ENCODE measurements at regions not wholly inside any gene's neighbourhood (a gene's known extent, or its start where the extent isn't known, plus 50 kb on each side); places are given as distances from the start of the nearest gene placed in this dataset.

GRCh38 chr4:30855232-30855631, 135.1 kb downstream of the PCDH7 start:
- FAIRE-seq (no peak), DNase-seq (ENCODE audit: low read depth in 1 of 2, low spot score in 2 of 2) (no peak)
- Histone ChIP-seq H3K9ac (replicated peaks in 1 of 4; ENCODE audit: extremely low read depth in 1 of 4, low read depth in 3 of 4, low read length in 3 of 4) (no peak overlapping the region), H3K56ac (replicated peaks; ENCODE audit: insufficient read length, low read depth, low read length) (no peak overlapping the region), H2BK12ac (ENCODE audit: low read depth, low read length) (no peak overlapping the region), H3K36me3 (ENCODE audit: control insufficient read depth in 2 of 4, insufficient read depth in 4 of 4, low read length in 3 of 4) (no peaks in the 10 kb centered on the region), H3K4me3 (ENCODE audit: extremely low read depth in 1 of 4, insufficient read depth in 2 of 4, low read depth in 3 of 4, low read length in 4 of 4) (no peak overlapping the region), H3K9me3 (ENCODE audit: insufficient read depth in 2 of 2, low read depth in 1 of 2, low read length in 1 of 2) (no peaks in the 10 kb centered on the region), H3K23me2 (ENCODE audit: low read depth, low read length) (no peaks in the 10 kb centered on the region), H4K20me1 (replicated peaks in 1 of 2; ENCODE audit: control insufficient read depth in 1 of 2, insufficient read depth in 2 of 2, low read length in 2 of 2) (no peaks in the 10 kb centered on the region), H3K14ac (ENCODE audit: insufficient read length) (no peak overlapping the region), H3K79me2 (ENCODE audit: control insufficient read depth in 1 of 2, insufficient read depth in 2 of 2, low read length in 2 of 2) (no peaks in the 10 kb centered on the region), H3K27me3 (replicated peaks in 1 of 4; ENCODE audit: control insufficient read depth in 3 of 4, extremely low read depth in 1 of 4, insufficient read depth in 3 of 4, low read length in 3 of 4) (no peaks in the 10 kb centered on the region), H3K18ac (ENCODE audit: extremely low read depth, low read length) (no peak overlapping the region), H4K8ac (ENCODE audit: extremely low read depth, insufficient read depth, low read length) (no peak overlapping the region), H3K4me1 (replicated peaks in 1 of 4; ENCODE audit: control insufficient read depth in 3 of 4, insufficient read depth in 4 of 4, low read length in 3 of 4) (no peaks in the 10 kb centered on the region; a peak in 1 of 7 replicates), H3K4me2 (ENCODE audit: insufficient read depth in 1 of 2, low read depth in 2 of 2, low read length in 2 of 2) (no peak overlapping the region), H2BK5ac (ENCODE audit: low read depth, low read length) (no peak overlapping the region), H2BK120ac (replicated peaks; ENCODE audit: low read depth, low read length) (no peak overlapping the region), H3K4ac (replicated peaks; ENCODE audit: insufficient read length, low read depth, low read length) (no peak overlapping the region), H4K91ac (replicated peaks; ENCODE audit: insufficient read length, low read length) (no peak overlapping the region), H2BK15ac (ENCODE audit: low read length) (no peak overlapping the region), H3K23ac (ENCODE audit: insufficient read length) (no peak overlapping the region), H4K5ac (ENCODE audit: insufficient read length, low read depth, low read length) (no peak overlapping the region), H2AFZ (ENCODE audit: low read length) (no peak overlapping the region), H2AK5ac (ENCODE audit: low read depth, low read length) (no peak overlapping the region), H3K79me1 (ENCODE audit: low read depth, low read length) (no peaks in the 10 kb centered on the region), H2BK20ac (ENCODE audit: low read length) (no peak overlapping the region), H3K27ac (ENCODE audit: low read depth, low read length) (no peak overlapping the region)
- no peak for TF ChIP-seq CREB1 (IDR thresholded peaks at IDR 0.05)
- no peak for TF ChIP-seq ATF3 (IDR thresholded peaks at IDR 0.05; ENCODE audit: insufficient read depth, low read depth, low read length)
- no peak for TF ChIP-seq TAF7 (optimal IDR thresholded peaks at IDR 0.05; ENCODE audit: borderline replicate concordance, low read depth, low read length)
- TF ChIP-seq CHD2 (IDR thresholded peaks at IDR 0.05; ENCODE audit: low read length) = no peak
- TF ChIP-seq CTBP2 (IDR thresholded peaks at IDR 0.05; ENCODE audit: borderline replicate concordance, insufficient read depth, insufficient read length, low read length) = no peak
- TF ChIP-seq JUND (IDR thresholded peaks at IDR 0.05; ENCODE audit: low read length) = no peak
- ChIA-PET POLR2A (ENCODE audit: partially characterized antibody) (no interaction called here), CTCF (ENCODE audit: partially characterized antibody) (no interaction called here)
- WGBS, 2 experiments (ENCODE audit: extremely low coverage in 1 of 2, insufficient coverage in 1 of 2, insufficient read length in 1 of 2, insufficient replicate concordance in 2 of 2, low coverage in 1 of 2, low lambda C conversion rate in 2 of 2, missing lambda C conversion rate in 1 of 2) = 83% methylated on average over 3 of the region's 3 CpGs; no CpG with 5 or more reads in 1 of the 2 experiments
